ENCODE measurements at regions not wholly inside any gene's neighbourhood (a gene's known extent, or its start where the extent isn't known, plus 50 kb on each side); places are given as distances from the start of the nearest gene placed in this dataset.

- Histone ChIP-seq H3K27ac (no peak overlapping the region), H3K27me3 (no peaks in the 10 kb centered on the region), H3K36me3 (no peaks in the 10 kb centered on the region), H3K4me1 (no peaks in the 10 kb centered on the region), H3K4me3 (no peak overlapping the region), H3K9me3 (no peaks in the 10 kb centered on the region)
- intact Hi-C loops (cut with DNase I; ENCODE audit: low total_unique reads), result no loop called here
- no peak for DNase-seq
- TF ChIP-seq POLR2A (IDR thresholded peaks at IDR 0.05), result no peak
- TF ChIP-seq CTCF (IDR thresholded peaks at IDR 0.05), result no peak
Measured at GRCh38 chr3:103966749-103967148, 1400.0 kb upstream of the ALCAM start.

DNA sequence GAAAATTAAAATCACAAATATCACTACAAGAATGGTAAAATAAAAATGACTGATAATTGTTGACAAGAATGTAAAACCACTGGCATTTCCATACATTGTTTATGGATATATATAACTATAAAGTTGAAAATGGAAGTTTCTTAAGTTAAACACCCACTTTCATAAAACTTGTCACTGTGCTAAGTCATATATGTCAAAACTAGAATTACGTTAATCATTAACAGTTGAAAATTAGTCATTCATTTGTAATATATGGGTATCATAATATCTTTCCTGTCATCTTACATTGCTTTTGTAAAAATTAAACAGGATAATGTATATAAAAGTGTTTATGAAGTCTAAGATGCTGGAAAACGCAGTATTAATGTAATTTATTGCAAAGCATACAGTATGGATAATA lies 1398.6 kb upstream of the ALCAM start:
- H3K36me3 ChIP-seq, result no peaks in the 10 kb centered on the region
- H3K4me3 ChIP-seq, result no peak overlapping the region
- DNase-seq, result no peak
- intact Hi-C loops (cut with DNase I; ENCODE audit: low total_unique reads), result no loop called here
- H3K27me3 ChIP-seq, result no peaks in the 10 kb centered on the region
- H3K9me3 ChIP-seq, result no peaks in the 10 kb centered on the region
- no peaks in the 10 kb centered on the region for H3K4me1 ChIP-seq
- H3K27ac ChIP-seq, result no peak overlapping the region
- TF ChIP-seq POLR2A (IDR thresholded peaks at IDR 0.05) (no peak), CTCF (IDR thresholded peaks at IDR 0.05) (no peak)

GRCh38 chr3:103968751-103969150 lies 1398.0 kb upstream of the ALCAM start:
- intact Hi-C loops (cut with DNase I; ENCODE audit: low total_unique reads), result no loop called here
- Histone ChIP-seq H3K27me3 (no peaks in the 10 kb centered on the region), H3K36me3 (no peaks in the 10 kb centered on the region), H3K4me1 (no peaks in the 10 kb centered on the region), H3K9me3 (no peaks in the 10 kb centered on the region), H3K27ac (no peak overlapping the region), H3K4me3 (no peak overlapping the region)
- DNase-seq, result no peak
- TF ChIP-seq POLR2A (IDR thresholded peaks at IDR 0.05) (no peak), CTCF (IDR thresholded peaks at IDR 0.05) (no peak)

- Histone ChIP-seq H3K27ac (no peak overlapping the region), H3K36me3 (no peaks in the 10 kb centered on the region), H3K27me3 (no peaks in the 10 kb centered on the region), H3K9me3 (no peaks in the 10 kb centered on the region), H3K4me1 (no peaks in the 10 kb centered on the region), H3K4me3 (no peak overlapping the region)
- intact Hi-C loops (cut with DNase I; ENCODE audit: low total_unique reads), result no loop called here
- TF ChIP-seq POLR2A (IDR thresholded peaks at IDR 0.05), result no peak
- no peak for TF ChIP-seq CTCF (IDR thresholded peaks at IDR 0.05)
- no peak for DNase-seq
Measured at GRCh38 chr3:103976931-103977339, 1389.8 kb upstream of the ALCAM start.

GRCh38 chr3:103977417-103977816 lies 1389.3 kb upstream of the ALCAM start:
- Histone ChIP-seq H3K4me1 (no peaks in the 10 kb centered on the region), H3K36me3 (no peaks in the 10 kb centered on the region), H3K4me3 (no peak overlapping the region), H3K27me3 (no peaks in the 10 kb centered on the region), H3K9me3 (no peaks in the 10 kb centered on the region), H3K27ac (no peak overlapping the region)
- intact Hi-C loops (cut with DNase I; ENCODE audit: low total_unique reads), result no loop called here
- DNase-seq, result no peak
- TF ChIP-seq CTCF (IDR thresholded peaks at IDR 0.05), result no peak
- no peak for TF ChIP-seq POLR2A (IDR thresholded peaks at IDR 0.05)
